GM12874 (cell line): ENCODE measurements at regions not wholly inside any gene's neighbourhood (a gene's known extent, or its start where the extent isn't known, plus 50 kb on each side); places are given as distances from the start of the nearest gene placed in this dataset.

Experiments used
- TF ChIP-seq, protein P1 (sequence below): IDR thresholded peaks from 2 replicates; pipeline ENCODE4 v1.5.1; 2011; ENCODE audit warnings: low read depth, mild to moderate bottlenecking, control low read depth, low read length, moderate library complexity; ENCODE audit not compliant: insufficient read depth

GRCh38 chr9:85213650-85214607 is 527.8 kb downstream of the AGTPBP1 start:
- TF ChIP-seq, protein P1, sequence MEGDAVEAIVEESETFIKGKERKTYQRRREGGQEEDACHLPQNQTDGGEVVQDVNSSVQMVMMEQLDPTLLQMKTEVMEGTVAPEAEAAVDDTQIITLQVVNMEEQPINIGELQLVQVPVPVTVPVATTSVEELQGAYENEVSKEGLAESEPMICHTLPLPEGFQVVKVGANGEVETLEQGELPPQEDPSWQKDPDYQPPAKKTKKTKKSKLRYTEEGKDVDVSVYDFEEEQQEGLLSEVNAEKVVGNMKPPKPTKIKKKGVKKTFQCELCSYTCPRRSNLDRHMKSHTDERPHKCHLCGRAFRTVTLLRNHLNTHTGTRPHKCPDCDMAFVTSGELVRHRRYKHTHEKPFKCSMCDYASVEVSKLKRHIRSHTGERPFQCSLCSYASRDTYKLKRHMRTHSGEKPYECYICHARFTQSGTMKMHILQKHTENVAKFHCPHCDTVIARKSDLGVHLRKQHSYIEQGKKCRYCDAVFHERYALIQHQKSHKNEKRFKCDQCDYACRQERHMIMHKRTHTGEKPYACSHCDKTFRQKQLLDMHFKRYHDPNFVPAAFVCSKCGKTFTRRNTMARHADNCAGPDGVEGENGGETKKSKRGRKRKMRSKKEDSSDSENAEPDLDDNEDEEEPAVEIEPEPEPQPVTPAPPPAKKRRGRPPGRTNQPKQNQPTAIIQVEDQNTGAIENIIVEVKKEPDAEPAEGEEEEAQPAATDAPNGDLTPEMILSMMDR, result no peak

DNA sequence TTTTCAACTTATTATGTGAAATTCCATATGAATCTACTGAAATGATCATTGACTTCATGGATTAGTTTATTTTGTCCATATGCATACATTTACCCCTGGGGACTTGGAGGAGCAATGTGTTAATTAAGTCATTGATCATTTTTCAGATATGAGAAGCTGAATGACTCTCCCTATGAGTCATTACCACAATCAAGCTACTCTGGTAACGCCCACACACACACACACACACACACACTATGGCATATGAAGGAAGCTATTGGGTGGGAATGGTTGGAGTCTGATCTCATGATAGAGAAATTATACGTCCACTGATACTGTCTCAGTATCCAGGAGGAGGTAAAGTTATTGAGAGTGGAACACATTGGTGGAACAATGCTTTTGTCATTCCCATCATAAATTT is 528.9 kb downstream of the AGTPBP1 start:
- TF ChIP-seq, protein P1, result no peak

GRCh38 chr9:85212209-85212608 is 529.5 kb downstream of the AGTPBP1 start:
- TF ChIP-seq, protein P1, result no peak

DNA sequence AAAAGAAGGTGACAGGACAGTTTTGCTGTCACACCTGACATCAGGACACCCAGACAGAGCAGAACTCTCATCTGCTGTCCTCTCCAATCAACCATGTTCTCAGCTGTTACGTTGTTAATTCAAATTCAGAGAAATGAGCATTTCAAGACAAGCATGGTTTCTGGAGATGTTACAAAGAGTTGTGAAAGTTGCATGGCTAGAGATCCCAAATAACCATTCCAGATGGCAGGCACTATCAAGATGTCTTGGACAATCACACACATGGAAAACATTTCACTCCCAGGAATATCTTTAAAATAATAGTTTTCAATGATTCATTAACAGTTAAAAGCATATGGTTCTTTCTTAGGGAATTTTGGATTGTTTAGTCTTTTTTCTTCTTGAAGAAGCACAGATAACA is 533.1 kb downstream of the AGTPBP1 start:
- TF ChIP-seq, protein P1, result no peak

- TF ChIP-seq, protein P1, result no peak
Observed at GRCh38 chr9:85204176-85204575, 534.6 kb downstream of the NTRK2 start.

DNA sequence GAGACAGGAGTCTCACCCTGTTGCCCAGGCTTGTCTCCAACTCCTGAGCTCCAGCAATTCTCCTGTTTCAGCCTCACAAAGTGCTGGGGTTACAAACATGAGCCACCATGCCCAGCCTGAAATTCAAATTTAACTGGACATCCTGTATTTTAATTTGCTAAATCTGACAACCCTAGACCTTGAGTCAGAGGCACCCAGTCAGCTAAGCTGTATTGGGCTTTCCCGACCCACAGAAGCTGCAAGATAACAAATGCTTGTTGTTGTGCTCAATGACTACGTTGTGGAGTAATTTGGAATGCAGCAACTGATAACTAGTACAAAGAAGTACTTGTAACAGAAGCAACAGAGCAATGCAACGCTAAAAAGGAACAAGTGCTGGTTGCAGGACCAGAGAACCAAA is 533.1 kb downstream of the NTRK2 start:
- TF ChIP-seq, protein P1, result no peak

- TF ChIP-seq, protein P1, result no peak
Observed at GRCh38 chr9:85200726-85201404, 531.3 kb downstream of the NTRK2 start.
